ENCODE measurements at regions not wholly inside any gene's neighbourhood (a gene's known extent, or its start where the extent isn't known, plus 50 kb on each side); places are given as distances from the start of the nearest gene placed in this dataset.

DNA sequence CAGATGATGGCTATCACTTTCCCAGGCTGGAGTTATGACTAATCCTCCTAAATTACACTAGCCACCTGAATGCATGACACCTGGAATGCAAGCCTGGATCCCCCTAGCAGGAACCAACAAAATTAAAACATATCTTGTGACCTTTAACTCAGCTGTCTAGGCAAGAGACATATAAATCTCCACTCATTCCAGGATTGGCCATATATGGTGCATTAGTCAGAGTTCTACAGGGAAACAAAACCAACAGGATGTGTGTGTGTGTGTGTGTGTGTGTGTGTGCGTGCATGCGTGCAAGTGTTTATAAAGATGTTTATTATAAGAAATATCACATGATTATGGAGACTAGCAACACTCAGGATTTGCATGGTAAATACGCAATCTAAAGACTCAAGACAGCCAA lies 212.8 kb downstream of the KIF21A start:
- DNase-seq (no peak), ATAC-seq (ENCODE audit: low read depth) (no peak)
- H3K9ac ChIP-seq (ENCODE audit: low read length): no peak overlapping the region
- H3K4me3 ChIP-seq (ENCODE audit: control extremely low read depth in 1 of 5, extremely low read depth in 1 of 5, insufficient read depth in 1 of 5, low read depth in 2 of 5, low read length in 4 of 5): no peak overlapping the region
- H3K9me3 ChIP-seq (ENCODE audit: control extremely low read depth in 1 of 3, control insufficient read depth in 2 of 3, insufficient read depth in 1 of 3, low read length in 2 of 3): peaks cover 0 to under 1% (median 0%) of the 10 kb centered on the region in 3 donors
- no peak for TF ChIP-seq EZH2 (IDR thresholded peaks at IDR 0.05; ENCODE audit: borderline replicate concordance, insufficient read depth, low read depth, low read length, poor library complexity, severe bottlenecking)
- TF ChIP-seq, protein P1, sequence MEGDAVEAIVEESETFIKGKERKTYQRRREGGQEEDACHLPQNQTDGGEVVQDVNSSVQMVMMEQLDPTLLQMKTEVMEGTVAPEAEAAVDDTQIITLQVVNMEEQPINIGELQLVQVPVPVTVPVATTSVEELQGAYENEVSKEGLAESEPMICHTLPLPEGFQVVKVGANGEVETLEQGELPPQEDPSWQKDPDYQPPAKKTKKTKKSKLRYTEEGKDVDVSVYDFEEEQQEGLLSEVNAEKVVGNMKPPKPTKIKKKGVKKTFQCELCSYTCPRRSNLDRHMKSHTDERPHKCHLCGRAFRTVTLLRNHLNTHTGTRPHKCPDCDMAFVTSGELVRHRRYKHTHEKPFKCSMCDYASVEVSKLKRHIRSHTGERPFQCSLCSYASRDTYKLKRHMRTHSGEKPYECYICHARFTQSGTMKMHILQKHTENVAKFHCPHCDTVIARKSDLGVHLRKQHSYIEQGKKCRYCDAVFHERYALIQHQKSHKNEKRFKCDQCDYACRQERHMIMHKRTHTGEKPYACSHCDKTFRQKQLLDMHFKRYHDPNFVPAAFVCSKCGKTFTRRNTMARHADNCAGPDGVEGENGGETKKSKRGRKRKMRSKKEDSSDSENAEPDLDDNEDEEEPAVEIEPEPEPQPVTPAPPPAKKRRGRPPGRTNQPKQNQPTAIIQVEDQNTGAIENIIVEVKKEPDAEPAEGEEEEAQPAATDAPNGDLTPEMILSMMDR (IDR thresholded peaks at IDR 0.05): no peak
- H3K4me3 Mint-ChIP-seq: no peak overlapping the region
- ChIA-PET POLR2A (no interaction called here), CTCF (no interaction called here)
- no CpG with 5 or more reads among the region's 3 CpGs for WGBS (ENCODE audit: insufficient coverage)
- no peaks in the 10 kb centered on the region for H3K4me1 Mint-ChIP-seq
- intact Hi-C loops (cut with micrococcal nuclease): no loop called here
- H3K79me2 ChIP-seq (ENCODE audit: control insufficient read depth, insufficient read depth, low read length): no peaks in the 10 kb centered on the region
- no peaks in the 10 kb centered on the region for H4K20me1 ChIP-seq (ENCODE audit: control insufficient read depth, insufficient read depth, low read length, poor library complexity, severe bottlenecking)
- no peaks in the 10 kb centered on the region for H3K27me3 ChIP-seq (replicated peaks in 1 of 4; ENCODE audit: control extremely low read depth in 1 of 4, control insufficient read depth in 3 of 4, insufficient read depth in 4 of 4, low read length in 3 of 4)
- H3K27ac Mint-ChIP-seq: no peak overlapping the region
- peaks cover 3% of the 10 kb centered on the region for H3K9me3 Mint-ChIP-seq (ENCODE audit: insufficient read depth)
- H3K4me1 ChIP-seq (ENCODE audit: control insufficient read depth in 2 of 2, insufficient read depth in 2 of 2, low read length in 2 of 2): no peaks in the 10 kb centered on the region
- H2AFZ ChIP-seq (ENCODE audit: insufficient read depth, low read depth, low read length, poor library complexity, severe bottlenecking): no peak overlapping the region
- no peaks in the 10 kb centered on the region for H3K36me3 ChIP-seq (replicated peaks in 1 of 2; ENCODE audit: control extremely low read depth in 1 of 2, control insufficient read depth in 1 of 2, extremely low read depth in 1 of 2, insufficient read depth in 2 of 2, low read length in 1 of 2)
- no peak overlapping the region for H3K4me2 ChIP-seq (replicated peaks; ENCODE audit: low read depth, low read length, poor library complexity, severe bottlenecking)
- H3K27me3 Mint-ChIP-seq: no peaks in the 10 kb centered on the region
- no peak overlapping the region for H3K27ac ChIP-seq (ENCODE audit: low read length in 2 of 2)

DNA sequence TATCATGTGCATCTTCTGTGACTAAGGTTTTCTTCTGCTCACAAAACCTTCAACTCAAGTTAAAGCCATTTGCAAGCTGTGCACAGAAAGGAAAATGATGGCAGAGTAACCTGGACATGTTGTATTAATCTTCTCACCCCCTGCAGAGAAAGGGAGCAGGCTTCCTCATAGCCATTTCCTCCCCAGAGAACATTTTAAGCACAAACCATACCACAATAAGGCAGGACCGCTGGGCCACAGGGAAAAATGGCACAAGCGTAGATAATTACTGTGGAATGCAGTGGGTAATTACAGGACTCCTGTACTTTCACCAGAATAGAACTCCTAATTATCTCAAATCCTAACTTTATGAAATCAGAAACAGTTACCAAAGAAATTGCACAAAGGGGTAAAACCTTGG lies 215.7 kb downstream of the KIF21A start:
- CTCF ChIA-PET: no interaction called here
- ATAC-seq (ENCODE audit: low read depth): no peak
- no peak overlapping the region for H3K4me2 ChIP-seq (replicated peaks; ENCODE audit: low read depth, low read length, poor library complexity, severe bottlenecking)

More for the DNA sequence above, 215.7 kb downstream of the KIF21A start:
- Histone ChIP-seq H3K79me2 (ENCODE audit: control insufficient read depth, insufficient read depth, low read length) (no peaks in the 10 kb centered on the region), H4K20me1 (ENCODE audit: control insufficient read depth, insufficient read depth, low read length, poor library complexity, severe bottlenecking) (no peaks in the 10 kb centered on the region), H3K36me3 (replicated peaks in 1 of 2; ENCODE audit: control extremely low read depth in 1 of 2, control insufficient read depth in 1 of 2, extremely low read depth in 1 of 2, insufficient read depth in 2 of 2, low read length in 1 of 2) (no peaks in the 10 kb centered on the region), H2AFZ (ENCODE audit: insufficient read depth, low read depth, low read length, poor library complexity, severe bottlenecking) (no peak overlapping the region), H3K9me3 (ENCODE audit: control extremely low read depth in 1 of 3, control insufficient read depth in 2 of 3, insufficient read depth in 1 of 3, low read length in 2 of 3) (peaks cover 0 to 12% (median 0%) of the 10 kb centered on the region in 3 donors), H3K27ac (ENCODE audit: low read length in 2 of 2) (no peak overlapping the region), H3K9ac (ENCODE audit: low read length) (no peak overlapping the region), H3K27me3 (replicated peaks in 1 of 4; ENCODE audit: control extremely low read depth in 1 of 4, control insufficient read depth in 3 of 4, insufficient read depth in 4 of 4, low read length in 3 of 4) (no peaks in the 10 kb centered on the region), H3K4me3 (ENCODE audit: control extremely low read depth in 1 of 5, extremely low read depth in 1 of 5, insufficient read depth in 1 of 5, low read depth in 2 of 5, low read length in 4 of 5) (no peak overlapping the region), H3K4me1 (ENCODE audit: control insufficient read depth in 2 of 2, insufficient read depth in 2 of 2, low read length in 2 of 2) (no peaks in the 10 kb centered on the region)
- Mint-ChIP-seq H3K27me3 (no peaks in the 10 kb centered on the region), H3K9me3 (ENCODE audit: insufficient read depth) (peaks cover 6% of the 10 kb centered on the region), H3K4me3 (no peak overlapping the region), H3K27ac (no peak overlapping the region), H3K4me1 (no peaks in the 10 kb centered on the region)
- intact Hi-C loops (cut with micrococcal nuclease): no loop called here
- no CpG with 5 or more reads among the region's 2 CpGs for WGBS (ENCODE audit: insufficient coverage)
- POLR2A ChIA-PET: no interaction called here
- TF ChIP-seq EZH2 (IDR thresholded peaks at IDR 0.05; ENCODE audit: borderline replicate concordance, insufficient read depth, low read depth, low read length, poor library complexity, severe bottlenecking): no peak
- TF ChIP-seq, protein P1 (IDR thresholded peaks at IDR 0.05): no peak
- DNase-seq: no peak
